Thyroid gland (tissue), 4 donors: ENCODE measurements at regions not wholly inside any gene's neighbourhood (a gene's known extent, or its start where the extent isn't known, plus 50 kb on each side); places are given as distances from the start of the nearest gene placed in this dataset.

Experiments used
- CTCF ChIP-seq, 6 experiments: fragments of 200-600 bp in 3 of 6; fragments of 450-650 bp in 3 of 6; sonication (generic) in 3 of 6; IDR thresholded peaks; one replicate each; pipeline ENCODE4 v1.5.1; 2016 to 2019; ENCODE audit warnings: antibody characterized with exemption in 6 of 6, mild to moderate bottlenecking in 2 of 6, inconsistent platforms in 1 of 6, moderate library complexity in 1 of 6
- POLR2A ChIP-seq, 2 donors: fragments of 450-650 bp; IDR thresholded peaks; one replicate each; pipeline ENCODE4 v1.6.1; 2017; ENCODE audit warnings: antibody characterized with exemption in 2 of 2, mild to moderate bottlenecking in 2 of 2, moderate library complexity in 1 of 2

GRCh38 chr18:66334534-66334933 lies 269.4 kb downstream of the CDH19 start:
- TF ChIP-seq CTCF (IDR thresholded peaks at IDR 0.05) = no peak
- TF ChIP-seq POLR2A (IDR thresholded peaks at IDR 0.05) = no peak
